Islet of Langerhans (tissue), 1 donor: ENCODE measurements at regions not wholly inside any gene's neighbourhood (a gene's known extent, or its start where the extent isn't known, plus 50 kb on each side); places are given as distances from the start of the nearest gene placed in this dataset.

Experiments used
- FAIRE-seq: peaks from one replicate; lab custom pipeline; 2011; peaks lifted over from hg19 to GRCh38; lab: Jason Lieb, UNC

DNA sequence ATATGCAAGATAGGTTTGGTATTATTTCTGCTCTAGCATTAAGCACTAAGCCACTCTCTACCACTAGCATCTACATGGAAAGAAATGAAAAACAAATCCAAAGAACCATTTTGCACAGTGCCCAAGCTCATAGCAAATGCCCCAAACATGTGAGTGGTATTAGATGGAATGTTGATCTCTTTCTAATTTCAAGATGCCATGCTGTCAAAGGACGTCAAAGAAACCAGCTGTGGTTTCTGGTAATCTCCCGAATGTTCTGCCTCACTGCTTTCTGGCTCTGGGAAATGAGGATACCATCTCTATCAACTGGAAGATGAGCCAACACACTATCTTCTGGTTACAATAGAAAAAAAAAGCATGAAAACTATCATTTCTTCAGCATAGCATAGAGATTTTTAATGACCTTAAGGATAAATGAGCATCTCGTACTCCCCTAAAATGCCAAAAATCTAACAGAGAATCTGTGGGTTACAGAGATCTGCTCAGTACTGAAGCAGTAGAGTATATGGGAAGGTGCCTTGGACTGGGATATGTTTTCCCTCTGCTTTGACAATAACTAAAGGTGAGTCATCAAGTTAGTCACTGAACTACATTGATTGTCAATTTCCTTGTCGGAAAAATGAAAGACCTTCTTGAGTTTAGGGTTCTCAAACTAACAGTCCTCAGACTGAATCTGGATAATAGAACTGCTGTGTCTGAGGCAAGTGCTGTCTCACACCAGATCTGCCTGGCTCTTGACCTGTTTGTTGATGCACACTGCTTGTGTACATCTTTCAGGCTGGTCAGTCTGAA lies 244.8 kb upstream of the NCKAP5 start:
- FAIRE-seq: no peak

DNA sequence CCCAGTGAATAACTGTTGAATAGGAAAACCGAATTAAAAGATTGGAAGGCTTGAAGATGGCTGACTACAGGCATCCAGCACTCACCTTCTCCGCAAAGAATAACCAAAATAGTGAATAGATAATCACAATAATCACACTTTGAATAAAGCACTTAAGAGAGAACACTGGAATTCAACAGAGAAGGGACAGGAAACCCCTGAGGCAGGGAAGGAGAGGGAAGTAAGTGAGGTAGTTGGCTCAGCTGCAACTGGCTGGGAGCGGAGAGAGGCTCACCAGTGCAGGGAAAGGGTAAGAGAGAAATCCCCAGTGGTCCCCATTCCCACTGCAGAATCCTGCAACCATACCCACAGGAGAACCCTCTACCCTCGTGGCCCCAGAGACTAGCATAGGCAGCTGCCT lies 246.6 kb upstream of the NCKAP5 start:
- FAIRE-seq: no peak

DNA sequence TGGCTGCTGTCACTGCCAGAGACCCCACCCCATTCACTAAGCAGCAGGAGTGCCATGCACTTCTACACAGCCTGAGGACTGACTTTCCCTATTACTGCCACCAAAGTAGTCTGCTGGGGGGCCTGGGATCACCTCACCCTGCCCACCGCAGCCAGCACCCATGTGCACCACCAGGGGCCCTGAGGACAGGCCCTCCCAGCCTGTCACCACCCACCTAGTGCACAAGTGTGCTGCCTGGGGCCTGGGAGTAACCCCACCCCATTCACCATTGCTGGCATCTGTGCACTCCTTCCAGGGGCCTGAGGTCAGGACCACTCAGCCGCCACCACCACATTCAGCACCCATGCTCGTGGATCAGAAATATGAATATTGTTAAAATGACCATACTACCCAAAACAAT lies 247.8 kb upstream of the NCKAP5 start:
- FAIRE-seq: no peak

DNA sequence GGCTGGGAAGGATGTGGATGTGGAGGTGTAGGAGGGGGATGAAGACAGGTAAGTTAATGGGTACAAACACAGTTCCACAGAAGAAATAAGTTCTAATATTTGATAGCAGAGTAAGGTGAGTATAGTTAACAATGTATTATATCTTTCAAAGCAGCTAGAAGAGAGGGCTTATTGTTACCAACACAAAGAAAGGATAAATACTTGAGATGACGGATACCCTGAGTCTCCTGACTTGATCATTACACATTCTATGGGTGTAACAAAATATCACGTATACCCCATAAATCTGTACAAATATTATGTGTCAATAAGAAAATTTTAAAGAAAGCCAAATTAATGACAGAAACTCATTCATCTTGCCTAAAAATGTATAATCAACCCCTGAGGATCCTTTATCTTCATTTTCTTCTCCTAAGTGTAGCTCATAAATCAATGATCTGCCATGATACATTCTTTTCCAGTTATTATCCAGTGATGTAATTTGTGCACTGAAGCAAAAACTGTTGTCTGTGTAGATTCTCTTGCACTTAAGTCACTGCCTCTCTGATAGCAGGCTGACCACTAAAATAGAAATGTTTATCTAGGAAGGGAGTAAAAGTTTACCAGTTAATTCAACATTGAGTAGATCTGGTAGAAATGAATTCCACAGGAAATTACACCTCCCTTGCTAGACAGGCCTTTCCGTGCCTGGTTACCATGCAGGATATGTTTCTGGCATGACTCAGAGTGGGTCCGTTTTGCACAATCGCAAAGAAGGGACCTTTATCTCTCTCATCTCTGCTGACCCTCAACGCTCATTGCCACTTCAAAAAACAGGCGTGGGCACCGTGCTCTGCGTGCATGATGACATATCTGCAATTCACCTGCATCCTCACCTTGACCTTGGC lies 249.7 kb upstream of the NCKAP5 start:
- no peak for FAIRE-seq

DNA sequence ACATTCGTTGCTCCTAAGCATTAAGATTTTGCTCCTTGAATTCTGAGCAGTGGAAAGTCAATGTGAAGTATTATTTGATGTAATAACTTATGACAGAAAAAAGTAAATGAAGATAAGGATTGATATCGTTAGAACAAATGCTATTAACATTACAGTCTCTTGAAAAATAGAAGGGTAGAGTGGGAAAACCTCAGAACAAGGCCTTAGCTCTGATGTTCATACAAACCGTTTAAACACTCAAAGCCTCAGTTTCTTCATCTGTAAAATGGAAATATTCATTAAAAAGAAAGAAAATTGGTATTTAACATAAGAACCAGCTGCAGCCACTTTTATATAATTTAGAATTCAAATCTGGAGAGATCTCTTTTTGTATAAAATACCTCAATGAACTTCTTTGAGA lies 250.4 kb upstream of the NCKAP5 start:
- no peak for FAIRE-seq

DNA sequence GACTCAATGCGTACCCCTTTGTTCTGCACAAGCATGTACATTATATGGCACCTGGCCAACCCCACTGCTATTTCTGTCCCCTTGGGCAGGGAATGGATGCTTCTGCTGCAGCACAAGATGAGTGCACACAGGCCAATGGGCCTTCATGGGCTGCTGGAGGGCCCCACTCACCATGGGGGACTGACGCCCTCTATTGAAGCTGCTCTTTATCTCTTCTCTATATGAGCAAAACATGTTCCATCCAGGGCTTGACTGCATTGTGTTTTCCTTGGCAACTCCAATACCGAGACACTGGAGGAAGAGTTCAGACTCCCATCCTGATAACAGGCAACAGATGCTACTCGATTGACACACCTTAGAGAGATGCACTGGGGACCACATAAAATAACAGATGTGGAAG lies 251.6 kb upstream of the NCKAP5 start:
- FAIRE-seq: no peak

DNA sequence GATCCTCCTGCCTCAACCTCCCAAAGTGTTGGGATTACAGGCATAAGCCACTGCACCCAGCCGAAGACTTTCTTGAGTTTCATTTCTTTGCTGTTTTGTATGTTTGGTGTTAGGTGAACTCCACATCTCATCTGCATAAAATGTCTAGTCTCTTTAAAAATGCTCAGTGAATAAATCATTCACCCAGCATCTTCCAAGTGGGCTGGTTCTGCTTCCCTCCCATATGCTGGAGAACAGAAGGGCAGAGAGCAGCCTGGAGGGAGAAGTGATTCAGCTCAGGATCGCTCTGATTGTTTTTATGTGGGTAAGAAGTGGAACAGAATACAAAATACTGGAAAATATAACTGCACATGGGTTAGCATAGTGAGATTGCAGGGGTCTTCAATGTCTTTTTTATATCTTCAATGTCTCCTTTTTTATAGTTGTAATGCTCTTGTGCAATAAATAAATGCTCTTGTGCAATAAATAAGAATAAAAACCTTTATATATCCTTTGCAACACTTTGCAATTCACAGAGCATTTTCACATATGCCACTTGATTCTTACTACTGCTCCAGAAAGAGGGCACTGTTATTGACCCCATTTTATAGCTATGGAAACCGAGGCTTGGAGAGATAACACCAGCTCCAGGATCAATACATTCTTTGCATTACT lies 253.0 kb upstream of the NCKAP5 start:
- FAIRE-seq: no peak

DNA sequence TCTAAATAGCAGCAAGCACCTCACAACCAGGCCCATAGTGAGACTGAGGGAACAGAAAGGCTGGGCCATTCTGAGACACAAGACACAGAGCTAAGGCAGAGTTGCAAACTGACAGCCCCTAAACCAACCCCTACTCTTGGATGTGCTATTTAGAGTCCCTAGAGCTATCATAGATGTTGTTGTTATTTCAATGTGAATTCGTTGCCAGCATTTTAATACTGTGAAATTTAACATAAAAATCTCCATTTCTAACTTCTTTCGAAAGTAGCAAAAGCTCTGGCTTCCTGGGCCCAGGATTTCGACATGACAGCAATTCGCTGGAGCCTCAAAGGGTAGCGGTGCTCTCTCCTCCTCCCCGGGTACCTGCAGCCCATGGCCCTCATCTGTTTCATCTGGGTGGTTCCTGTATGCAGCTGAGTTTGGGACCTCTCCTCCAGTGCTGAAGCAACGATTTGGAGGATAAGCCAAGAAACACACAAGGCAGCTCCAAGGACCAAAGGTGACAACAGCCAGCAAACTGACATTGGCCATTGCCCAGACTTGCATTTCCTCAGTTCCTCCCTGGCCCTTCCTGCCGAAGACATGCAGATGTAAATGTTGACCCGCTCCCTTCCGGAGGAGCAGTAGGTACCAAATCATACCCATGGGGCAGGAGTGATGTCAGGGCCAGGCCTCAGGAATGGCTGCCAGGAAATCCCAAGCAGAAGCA lies 254.4 kb upstream of the NCKAP5 start:
- no peak for FAIRE-seq

DNA sequence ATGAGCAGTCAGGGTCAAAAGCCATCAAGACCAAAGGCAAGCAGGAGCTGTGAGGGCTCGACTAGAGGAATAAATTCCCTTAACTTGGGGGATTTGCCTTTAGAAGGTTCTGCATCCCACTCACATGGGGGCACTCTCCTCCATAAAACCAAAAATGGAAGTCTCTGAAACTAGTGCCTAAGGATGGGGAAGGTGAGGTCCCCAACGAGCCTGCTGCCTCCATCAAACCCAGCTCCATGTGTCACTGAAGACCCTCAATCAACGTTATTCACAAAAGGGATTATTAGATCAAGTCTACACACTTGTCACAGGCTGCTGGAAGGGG lies 254.9 kb upstream of the NCKAP5 start:
- no peak for FAIRE-seq

DNA sequence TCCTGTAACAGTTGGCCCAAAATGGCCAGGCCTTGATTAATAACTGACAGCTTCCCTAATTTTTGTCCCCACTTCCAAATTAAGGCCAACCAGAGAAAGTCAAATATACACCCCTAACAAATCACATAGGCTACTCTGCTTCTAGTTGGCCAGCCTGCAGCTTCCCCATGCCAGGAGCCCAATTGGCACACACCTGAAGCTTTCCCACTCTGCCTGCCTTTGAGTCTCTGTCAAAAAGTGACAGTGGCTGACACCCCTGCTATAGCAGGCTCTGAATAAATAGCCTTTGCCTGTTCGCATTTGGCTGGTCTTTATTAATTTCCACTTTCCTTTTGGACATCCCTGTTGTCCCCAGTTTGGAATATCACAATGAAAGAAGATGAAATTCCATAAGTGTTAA lies 256.6 kb upstream of the NCKAP5 start:
- no peak for FAIRE-seq

DNA sequence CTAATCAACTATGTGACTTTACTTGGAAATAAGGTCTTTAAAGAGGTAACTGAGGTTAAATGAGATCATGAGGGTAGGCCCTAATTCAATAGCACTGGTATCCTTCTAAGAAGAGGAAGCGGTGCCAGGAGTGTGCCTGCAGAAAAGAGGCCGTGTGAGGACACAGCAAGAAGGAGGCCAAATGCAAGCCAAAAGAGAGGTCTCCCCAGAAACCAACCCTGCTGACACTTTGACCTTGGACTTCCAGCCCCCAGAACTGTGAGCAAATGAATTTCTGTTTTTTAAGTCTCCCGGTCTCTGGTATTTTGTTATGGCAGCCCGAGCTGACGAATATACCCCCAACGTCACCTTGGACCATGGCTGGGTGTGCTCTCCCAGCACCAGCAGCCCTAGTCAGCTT lies 257.5 kb upstream of the NCKAP5 start:
- no peak for FAIRE-seq

DNA sequence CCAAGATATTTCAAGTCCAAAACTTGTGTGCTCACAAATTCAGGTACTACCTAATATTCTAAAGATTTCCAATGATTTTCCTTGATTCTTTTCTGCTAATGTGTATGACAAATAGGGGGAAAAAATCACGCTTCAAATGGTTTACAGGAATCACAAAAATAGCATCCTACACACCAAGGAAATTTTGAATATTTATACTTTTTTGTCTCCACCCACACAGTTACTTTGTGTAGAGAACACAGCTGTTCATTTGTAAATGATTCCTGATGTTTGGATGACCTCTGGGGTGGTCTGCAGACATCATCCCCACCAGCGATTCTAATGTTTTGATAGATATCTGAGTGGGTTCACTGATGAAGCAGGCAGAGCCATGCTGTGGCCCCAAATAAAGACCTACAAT lies 260.6 kb upstream of the NCKAP5 start:
- FAIRE-seq: no peak

DNA sequence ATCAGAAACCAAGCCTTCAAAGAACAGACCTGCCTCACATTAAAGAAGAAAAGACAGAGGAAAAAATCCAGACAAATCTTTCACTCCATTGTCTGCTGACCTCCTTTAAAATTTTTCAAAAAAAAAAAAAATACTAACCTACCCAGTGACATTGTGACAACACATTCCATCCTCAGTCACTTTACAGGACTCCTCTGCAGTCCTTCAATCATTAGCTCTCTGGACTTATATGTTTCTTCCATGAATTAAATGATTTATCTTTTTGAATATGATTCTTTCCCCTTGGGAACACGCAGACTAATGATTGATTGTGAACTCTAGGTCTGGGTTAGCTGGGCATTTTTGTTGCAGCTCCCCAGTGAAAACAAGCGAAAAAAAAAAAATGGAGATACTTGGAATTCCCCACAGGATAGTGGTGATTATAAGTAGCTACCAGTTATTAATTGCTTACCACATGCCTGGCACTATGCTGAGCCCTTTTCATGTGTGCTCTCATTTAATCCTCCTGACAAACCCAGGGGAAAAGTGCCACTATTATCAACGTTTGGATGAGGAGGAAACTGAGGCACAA lies 261.3 kb upstream of the NCKAP5 start:
- no peak for FAIRE-seq

DNA sequence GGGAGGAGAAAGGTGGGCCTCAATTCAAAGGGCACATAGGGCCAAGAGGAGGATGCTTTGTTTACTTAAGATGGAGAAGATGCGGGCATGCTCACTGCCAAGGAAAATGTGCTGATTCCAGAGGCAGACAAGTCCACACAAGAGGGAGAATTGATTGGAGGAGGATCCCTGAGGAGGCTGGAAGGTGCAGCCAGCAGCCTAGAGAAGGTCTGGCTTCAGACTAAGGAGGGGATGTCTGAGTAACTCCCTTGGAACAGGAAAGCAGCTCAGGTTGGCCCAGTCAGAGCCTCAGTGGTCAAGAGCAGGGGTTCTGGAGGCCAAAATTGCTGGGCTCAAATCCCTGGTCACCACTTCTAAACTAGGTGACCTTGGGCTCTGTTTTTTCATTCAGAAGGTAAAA lies 265.5 kb upstream of the NCKAP5 start:
- FAIRE-seq: no peak

DNA sequence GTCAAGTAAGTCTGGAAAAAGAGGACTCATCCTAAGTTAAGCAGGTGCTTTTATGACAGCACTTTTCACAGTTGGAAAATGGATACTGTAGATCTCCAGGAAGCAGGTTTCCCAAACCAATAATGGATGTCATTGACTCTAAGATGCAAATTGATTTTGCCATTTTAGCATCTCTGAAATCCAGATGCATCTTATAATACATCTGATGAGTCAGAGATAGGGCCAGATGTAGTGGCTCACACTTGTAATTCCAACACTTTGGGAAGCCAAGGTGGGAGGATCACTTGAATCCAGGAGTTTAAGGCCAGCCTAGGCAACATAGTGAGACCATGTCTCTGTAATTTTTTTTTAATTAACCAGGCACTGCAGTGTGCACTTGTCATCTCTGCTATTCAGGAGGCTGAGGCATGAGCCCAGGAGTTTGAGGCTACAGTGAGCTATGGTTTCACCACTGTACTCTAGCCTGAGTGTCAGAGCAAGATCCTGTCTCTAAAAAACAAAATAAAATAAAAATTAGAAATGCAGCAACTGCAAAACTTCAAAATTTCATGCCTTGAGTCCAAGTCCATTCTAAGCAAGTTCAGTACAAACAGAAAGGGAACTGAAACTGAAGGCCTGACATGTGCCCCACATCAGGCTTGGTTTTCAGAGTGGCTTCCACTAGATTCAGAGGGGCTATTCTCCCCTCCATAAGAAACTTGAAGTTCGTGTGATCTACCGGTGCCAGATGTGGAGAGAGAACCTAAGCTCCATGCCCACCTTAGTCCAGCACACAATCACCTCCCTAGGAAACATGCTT lies 267.8 kb upstream of the NCKAP5 start:
- no peak for FAIRE-seq

DNA sequence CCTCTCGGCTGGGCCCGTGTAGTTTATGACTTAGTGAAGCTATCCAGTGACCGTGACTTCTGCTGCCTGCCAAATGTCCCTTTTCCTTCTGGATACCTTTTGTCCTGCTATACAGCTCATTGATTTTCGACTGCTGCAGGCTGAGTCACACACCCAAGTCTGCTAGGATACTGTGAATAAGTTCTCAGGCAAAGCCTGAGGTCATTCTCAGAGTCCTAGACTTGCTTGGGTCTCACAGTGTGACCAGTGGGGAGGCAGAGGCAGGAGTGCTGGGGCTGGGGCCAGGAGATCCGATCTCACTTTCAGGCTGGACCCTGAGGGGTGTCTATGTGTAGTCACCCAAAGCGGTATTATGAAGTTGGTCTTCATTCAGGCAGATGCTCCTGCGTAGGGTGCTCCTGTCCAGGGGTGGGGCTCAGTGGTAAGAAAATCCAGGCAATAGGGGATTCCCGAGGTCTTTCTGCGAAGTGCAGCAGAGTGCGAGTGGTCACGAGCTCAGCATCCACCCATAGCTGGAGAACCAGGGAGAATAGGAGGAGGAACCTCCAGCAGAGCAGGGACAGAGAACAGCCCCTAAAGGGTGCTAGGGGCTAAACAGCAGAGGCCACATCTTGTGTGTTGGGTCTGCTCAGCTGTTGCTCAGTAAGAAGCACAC lies 268.6 kb upstream of the NCKAP5 start:
- FAIRE-seq: no peak

DNA sequence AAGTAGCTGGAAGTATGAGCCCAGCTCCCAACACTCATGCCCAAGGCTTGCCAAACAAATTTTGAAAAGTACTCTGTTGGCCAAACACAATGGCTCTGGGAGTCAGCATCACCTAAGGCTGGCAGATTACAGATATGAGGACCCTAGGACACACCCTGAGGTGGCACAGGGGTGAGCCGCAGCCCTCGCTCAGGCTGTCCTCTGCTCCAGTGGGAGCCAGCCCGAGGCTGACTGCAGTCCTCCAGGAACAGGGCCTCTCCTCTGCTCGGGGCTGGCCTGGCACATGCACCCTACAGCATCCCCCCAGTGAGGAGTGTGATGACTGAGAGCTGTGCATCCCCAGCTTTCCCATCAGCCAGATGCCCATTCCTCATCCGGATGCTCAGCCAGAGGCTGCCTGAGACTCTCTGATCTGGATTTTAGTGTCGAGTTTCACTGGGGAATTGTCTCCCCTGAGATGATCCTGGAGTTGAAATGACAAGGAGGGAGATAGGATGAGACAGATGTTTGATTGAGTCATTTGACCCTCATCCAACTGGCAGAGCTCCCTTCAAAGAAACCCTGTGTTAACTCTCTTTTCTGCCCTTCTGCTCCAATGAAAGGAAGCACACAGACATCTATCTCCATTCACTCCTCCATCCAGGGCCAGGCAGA lies 269.3 kb upstream of the NCKAP5 start:
- no peak for FAIRE-seq

DNA sequence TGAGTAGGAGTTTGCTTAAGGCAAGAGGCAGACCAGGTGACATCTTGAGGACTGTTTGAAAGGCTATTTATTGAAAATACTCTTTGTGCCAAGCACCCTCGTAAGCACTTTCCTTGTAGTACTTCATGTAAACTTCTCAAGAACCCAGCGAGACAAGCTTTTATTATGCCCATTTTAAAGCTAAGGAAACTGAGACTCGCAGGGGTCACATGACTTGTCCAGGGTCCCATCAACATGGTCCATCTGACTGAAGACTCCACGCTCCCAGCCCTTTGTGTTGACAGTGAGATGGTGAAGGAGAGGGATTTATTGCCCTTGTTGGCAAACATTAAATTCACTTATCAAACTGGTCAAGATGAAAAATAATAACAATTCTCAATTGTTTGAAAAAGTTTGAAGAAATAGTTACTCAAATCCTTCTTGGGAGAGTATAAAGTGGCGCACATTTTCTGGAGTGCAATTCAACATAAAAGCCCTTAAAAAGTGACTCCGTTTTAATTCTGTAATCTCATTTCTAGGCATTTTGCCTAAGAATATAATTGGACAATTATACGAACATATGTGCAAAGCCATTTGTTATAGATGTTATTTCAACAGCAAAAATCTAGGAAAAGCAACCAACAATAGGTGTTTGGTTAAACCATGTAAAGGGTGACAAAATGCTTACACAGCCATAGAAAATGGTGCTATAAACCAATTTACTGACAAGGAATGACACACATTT lies 270.5 kb upstream of the NCKAP5 start:
- FAIRE-seq: no peak

DNA sequence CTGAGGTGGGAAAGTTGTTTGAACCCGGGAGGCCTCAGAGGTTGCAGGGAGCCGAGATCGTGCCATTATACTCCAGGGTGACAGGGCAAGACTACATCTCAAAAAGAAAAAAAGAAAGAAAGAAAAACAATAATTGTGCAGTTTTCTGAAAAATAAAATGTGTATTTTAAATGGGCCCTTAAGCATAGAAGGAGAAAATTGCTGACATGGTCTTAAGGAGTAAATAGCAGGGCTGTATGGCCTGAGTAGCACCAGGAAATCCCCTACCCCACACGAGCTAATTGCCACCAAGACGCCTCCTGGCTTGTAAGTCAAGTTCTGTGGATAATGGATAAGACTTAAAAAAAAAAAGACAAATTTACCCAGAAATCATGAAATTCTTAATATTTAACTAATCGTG lies 271.4 kb upstream of the NCKAP5 start:
- no peak for FAIRE-seq

DNA sequence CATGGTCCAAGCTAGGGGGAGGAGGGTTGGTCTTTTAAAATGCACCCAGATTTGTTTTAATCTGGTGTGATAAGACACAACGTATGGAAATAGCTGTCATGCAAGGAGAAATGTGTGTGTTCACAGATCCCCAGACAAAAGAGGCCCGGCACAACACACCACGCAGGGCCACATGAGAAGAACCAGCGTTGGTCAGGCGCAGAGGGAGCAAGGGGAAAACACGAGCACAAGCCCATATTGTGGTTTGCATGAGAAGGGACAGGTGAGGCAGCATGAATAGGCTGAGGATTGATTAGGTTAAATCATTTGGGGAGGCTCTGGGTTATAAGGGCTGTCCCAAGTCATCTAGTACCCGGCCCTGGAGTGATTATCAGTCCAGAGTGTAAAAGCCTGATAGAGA lies 272.5 kb upstream of the NCKAP5 start:
- FAIRE-seq: no peak
